ENCODE measurements at regions not wholly inside any gene's neighbourhood (a gene's known extent, or its start where the extent isn't known, plus 50 kb on each side); places are given as distances from the start of the nearest gene placed in this dataset.

DNA sequence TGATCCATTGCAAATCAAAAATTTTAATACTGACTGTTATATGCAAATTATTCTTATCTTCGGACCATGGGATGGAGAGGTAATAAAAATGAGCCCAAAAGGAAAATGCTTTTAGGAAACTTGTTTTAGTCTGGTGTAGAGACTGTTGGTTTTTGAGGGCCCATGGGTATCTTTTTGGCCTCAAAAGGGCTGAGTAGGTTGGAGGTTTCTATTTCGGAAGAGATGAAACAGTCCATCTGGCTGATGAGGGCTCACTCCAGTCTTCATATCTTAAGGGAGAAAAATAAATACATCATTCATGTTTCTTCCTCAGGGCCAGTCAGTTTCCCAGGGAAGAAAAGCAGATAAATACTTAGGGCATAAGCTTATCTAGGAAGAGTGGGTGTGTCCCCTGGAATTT is 290.7 kb downstream of the RMST start (continued):
- TF ChIP-seq, protein P1, sequence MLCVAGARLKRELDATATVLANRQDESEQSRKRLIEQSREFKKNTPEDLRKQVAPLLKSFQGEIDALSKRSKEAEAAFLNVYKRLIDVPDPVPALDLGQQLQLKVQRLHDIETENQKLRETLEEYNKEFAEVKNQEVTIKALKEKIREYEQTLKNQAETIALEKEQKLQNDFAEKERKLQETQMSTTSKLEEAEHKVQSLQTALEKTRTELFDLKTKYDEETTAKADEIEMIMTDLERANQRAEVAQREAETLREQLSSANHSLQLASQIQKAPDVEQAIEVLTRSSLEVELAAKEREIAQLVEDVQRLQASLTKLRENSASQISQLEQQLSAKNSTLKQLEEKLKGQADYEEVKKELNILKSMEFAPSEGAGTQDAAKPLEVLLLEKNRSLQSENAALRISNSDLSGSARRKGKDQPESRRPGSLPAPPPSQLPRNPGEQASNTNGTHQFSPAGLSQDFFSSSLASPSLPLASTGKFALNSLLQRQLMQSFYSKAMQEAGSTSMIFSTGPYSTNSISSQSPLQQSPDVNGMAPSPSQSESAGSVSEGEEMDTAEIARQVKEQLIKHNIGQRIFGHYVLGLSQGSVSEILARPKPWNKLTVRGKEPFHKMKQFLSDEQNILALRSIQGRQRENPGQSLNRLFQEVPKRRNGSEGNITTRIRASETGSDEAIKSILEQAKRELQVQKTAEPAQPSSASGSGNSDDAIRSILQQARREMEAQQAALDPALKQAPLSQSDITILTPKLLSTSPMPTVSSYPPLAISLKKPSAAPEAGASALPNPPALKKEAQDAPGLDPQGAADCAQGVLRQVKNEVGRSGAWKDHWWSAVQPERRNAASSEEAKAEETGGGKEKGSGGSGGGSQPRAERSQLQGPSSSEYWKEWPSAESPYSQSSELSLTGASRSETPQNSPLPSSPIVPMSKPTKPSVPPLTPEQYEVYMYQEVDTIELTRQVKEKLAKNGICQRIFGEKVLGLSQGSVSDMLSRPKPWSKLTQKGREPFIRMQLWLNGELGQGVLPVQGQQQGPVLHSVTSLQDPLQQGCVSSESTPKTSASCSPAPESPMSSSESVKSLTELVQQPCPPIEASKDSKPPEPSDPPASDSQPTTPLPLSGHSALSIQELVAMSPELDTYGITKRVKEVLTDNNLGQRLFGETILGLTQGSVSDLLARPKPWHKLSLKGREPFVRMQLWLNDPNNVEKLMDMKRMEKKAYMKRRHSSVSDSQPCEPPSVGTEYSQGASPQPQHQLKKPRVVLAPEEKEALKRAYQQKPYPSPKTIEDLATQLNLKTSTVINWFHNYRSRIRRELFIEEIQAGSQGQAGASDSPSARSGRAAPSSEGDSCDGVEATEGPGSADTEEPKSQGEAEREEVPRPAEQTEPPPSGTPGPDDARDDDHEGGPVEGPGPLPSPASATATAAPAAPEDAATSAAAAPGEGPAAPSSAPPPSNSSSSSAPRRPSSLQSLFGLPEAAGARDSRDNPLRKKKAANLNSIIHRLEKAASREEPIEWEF (IDR thresholded peaks at IDR 0.05; ENCODE audit: insufficient replicate concordance, low read depth, low read length) = no peak
- TF ChIP-seq HDAC2 (IDR thresholded peaks at IDR 0.05) (no peak), PAX8 (IDR thresholded peaks at IDR 0.05) (no peak)
- TF ChIP-seq, protein P2, sequence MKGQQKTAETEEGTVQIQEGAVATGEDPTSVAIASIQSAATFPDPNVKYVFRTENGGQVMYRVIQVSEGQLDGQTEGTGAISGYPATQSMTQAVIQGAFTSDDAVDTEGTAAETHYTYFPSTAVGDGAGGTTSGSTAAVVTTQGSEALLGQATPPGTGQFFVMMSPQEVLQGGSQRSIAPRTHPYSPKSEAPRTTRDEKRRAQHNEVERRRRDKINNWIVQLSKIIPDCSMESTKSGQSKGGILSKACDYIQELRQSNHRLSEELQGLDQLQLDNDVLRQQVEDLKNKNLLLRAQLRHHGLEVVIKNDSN (IDR thresholded peaks at IDR 0.05; ENCODE audit: borderline replicate concordance, extremely low read length, insufficient read depth, low read depth, low read length) = no peak
- TF ChIP-seq, protein P3, sequence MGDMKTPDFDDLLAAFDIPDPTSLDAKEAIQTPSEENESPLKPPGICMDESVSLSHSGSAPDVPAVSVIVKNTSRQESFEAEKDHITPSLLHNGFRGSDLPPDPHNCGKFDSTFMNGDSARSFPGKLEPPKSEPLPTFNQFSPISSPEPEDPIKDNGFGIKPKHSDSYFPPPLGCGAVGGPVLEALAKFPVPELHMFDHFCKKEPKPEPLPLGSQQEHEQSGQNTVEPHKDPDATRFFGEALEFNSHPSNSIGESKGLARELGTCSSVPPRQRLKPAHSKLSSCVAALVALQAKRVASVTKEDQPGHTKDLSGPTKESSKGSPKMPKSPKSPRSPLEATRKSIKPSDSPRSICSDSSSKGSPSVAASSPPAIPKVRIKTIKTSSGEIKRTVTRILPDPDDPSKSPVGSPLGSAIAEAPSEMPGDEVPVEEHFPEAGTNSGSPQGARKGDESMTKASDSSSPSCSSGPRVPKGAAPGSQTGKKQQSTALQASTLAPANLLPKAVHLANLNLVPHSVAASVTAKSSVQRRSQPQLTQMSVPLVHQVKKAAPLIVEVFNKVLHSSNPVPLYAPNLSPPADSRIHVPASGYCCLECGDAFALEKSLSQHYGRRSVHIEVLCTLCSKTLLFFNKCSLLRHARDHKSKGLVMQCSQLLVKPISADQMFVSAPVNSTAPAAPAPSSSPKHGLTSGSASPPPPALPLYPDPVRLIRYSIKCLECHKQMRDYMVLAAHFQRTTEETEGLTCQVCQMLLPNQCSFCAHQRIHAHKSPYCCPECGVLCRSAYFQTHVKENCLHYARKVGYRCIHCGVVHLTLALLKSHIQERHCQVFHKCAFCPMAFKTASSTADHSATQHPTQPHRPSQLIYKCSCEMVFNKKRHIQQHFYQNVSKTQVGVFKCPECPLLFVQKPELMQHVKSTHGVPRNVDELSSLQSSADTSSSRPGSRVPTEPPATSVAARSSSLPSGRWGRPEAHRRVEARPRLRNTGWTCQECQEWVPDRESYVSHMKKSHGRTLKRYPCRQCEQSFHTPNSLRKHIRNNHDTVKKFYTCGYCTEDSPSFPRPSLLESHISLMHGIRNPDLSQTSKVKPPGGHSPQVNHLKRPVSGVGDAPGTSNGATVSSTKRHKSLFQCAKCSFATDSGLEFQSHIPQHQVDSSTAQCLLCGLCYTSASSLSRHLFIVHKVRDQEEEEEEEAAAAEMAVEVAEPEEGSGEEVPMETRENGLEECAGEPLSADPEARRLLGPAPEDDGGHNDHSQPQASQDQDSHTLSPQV (IDR thresholded peaks at IDR 0.05) = no peak
